GM23248 (cell line): ENCODE measurements at regions not wholly inside any gene's neighbourhood (a gene's known extent, or its start where the extent isn't known, plus 50 kb on each side); places are given as distances from the start of the nearest gene placed in this dataset.

Experiments used
- EZH2 ChIP-seq: fragments of 200-600 bp; sonication (generic); IDR thresholded peaks from 2 replicates; pipeline ENCODE4 v1.6.1; 2018; ENCODE audit warnings: antibody characterized with exemption, mild to moderate bottlenecking; ENCODE audit not compliant: insufficient read depth, poor library complexity, severe bottlenecking
- EZH2phosphoT487 ChIP-seq: fragments of 200-600 bp; sonication (generic); IDR thresholded peaks from 2 replicates; pipeline ENCODE4 v1.6.1; 2018; ENCODE audit warnings: antibody characterized with exemption, moderate library complexity, mild to moderate bottlenecking, low read depth; ENCODE audit not compliant: insufficient read depth

DNA sequence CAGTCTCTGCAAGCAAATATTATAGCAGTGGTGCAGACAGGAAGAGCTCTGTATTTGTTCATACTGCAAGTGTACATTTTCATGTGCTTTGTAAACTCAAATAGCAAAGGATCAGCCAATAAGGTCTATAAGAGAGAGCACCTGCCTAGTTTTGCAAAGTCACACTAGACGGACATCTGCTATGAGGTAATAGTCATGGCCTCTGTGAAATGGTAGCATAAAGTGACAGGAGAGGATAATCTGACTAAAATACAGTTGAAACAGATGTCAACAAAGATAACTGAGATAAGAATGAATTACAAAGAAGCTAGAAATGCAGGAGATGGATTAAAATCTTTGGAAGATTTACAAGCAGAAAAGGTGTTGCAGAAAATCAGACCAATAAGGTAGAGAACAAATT is 70.6 kb upstream of the SPON1 start:
- TF ChIP-seq EZH2 (no peak), EZH2phosphoT487 (no peak)
